ENCODE measurements at regions not wholly inside any gene's neighbourhood (a gene's known extent, or its start where the extent isn't known, plus 50 kb on each side); places are given as distances from the start of the nearest gene placed in this dataset.

DNA sequence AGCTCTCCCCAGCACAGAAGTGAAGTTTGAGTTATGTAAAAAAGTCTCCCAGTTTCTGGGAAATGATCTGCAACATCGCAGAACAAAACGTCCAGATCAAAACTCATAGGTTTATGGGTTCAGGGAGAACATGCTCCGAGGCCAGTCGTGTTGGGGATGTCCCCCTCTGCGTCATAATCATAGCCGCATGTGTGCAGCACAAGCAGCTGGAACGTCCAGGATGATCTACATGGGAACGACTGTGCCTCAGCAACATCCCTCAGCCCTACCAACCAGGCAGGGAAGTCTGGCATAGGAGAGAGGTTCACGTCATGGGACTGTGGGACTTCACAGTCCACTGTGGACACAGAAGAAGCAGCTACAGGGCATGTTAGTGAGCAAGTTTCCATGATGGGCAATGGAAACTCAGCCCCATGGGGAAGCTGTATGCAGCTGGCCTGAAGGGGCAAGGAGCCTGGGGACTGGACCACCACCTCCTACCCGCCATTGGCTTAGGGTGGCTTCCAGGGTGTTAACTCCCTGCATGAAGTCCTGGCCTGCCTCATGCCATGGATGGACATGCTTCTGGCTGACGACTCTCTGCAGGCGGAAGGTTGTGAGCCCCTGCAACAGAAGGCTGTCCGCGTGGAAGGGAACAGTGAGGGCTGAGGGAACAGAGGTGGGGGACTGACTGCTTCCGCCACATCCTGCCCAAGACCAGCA, 96.9 kb downstream of the COPS8 start:
- Mint-ChIP-seq H3K36me3 (no peaks in the 10 kb centered on the region), H3K27me3 (peaks cover 5% of the 10 kb centered on the region), H3K4me1 (no peaks in the 10 kb centered on the region), H3K9me3 (no peaks in the 10 kb centered on the region), H3K4me3 (no peak overlapping the region), H3K27ac (no peak overlapping the region)
- no peak for ATAC-seq

GRCh38 chr2:237184192-237184918, 98.7 kb downstream of the COPS8 start:
- ATAC-seq: no peak
- Mint-ChIP-seq H3K27ac (no peak overlapping the region), H3K9me3 (no peaks in the 10 kb centered on the region), H3K36me3 (no peaks in the 10 kb centered on the region), H3K27me3 (peaks cover 5% of the 10 kb centered on the region), H3K4me3 (no peak overlapping the region), H3K4me1 (no peaks in the 10 kb centered on the region)

DNA sequence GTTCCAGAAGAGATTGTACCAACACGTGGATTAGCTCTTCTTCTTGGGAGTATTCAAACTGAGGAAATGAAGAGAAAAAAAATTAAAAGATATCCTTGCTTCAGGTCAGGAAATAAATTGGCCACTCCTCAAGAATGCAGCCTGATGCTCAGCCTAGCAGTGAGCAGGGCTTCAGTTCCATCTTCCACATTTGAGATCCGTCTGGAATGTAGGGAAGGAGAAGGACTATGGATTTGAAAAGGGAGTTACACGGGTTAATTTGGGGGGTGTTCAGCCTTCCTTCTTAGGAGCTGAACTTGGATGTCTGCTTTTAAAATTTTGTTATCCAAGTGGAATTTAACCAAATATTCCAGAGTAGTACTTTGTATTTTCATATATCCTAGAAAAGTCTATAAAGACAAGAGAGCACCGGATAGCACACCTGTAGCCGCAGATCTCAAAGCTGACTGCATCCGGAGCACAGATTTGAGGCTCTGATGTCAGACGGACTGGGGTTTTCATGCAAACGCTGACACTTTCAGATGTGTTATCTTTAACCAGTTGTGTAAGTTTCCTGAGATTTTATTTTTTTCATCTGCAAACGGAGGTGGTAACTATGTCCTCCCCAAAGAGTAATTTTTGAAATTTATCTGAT, 99.3 kb downstream of the COPS8 start:
- H3K27ac Mint-ChIP-seq: no peak overlapping the region
- H3K27me3 Mint-ChIP-seq: peaks cover 5% of the 10 kb centered on the region
- H3K36me3 Mint-ChIP-seq: no peaks in the 10 kb centered on the region
- ATAC-seq: no peak
- no peaks in the 10 kb centered on the region for H3K4me1 Mint-ChIP-seq
- no peak overlapping the region for H3K4me3 Mint-ChIP-seq
- H3K9me3 Mint-ChIP-seq: no peaks in the 10 kb centered on the region

DNA sequence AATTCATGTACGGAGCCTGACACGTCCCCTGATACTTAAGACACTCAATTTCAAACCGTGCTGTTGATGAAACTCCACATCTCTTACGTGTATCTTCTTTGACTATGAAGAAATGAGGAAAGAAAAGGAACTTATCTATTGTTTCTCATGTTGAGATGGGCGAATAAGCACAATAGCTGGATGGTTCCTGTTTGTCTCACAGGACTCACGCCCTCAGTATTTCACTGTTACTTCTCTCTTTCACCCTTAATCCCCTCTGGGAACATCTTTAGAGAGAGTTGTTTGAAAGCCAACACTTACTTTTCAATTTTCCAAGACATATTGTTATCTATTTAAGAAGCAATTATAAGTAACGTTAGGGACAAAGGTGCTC, 99.8 kb downstream of the COPS8 start:
- Mint-ChIP-seq H3K4me3 (no peak overlapping the region), H3K27me3 (peaks cover 5% of the 10 kb centered on the region), H3K9me3 (no peaks in the 10 kb centered on the region)

GRCh38 chr2:237189799-237190198, 104.1 kb downstream of the COPS8 start:
- ATAC-seq: no peak

More for the DNA sequence above, 99.8 kb downstream of the COPS8 start:
- H3K27ac Mint-ChIP-seq: no peak overlapping the region
- no peaks in the 10 kb centered on the region for H3K4me1 Mint-ChIP-seq
- no peaks in the 10 kb centered on the region for H3K36me3 Mint-ChIP-seq
- no peak for ATAC-seq

GRCh38 chr2:237190966-237191713, 105.5 kb downstream of the COPS8 start:
- no peaks in the 10 kb centered on the region for H3K36me3 Mint-ChIP-seq
- H3K9me3 Mint-ChIP-seq: no peaks in the 10 kb centered on the region

More at GRCh38 chr2:237189799-237190198, 104.1 kb downstream of the COPS8 start:
- no peaks in the 10 kb centered on the region for H3K9me3 Mint-ChIP-seq
- no peak overlapping the region for H3K4me3 Mint-ChIP-seq
- no peak overlapping the region for H3K27ac Mint-ChIP-seq
- H3K36me3 Mint-ChIP-seq: no peaks in the 10 kb centered on the region
- peaks cover 30% of the 10 kb centered on the region for H3K27me3 Mint-ChIP-seq
- no peaks in the 10 kb centered on the region for H3K4me1 Mint-ChIP-seq

GRCh38 chr2:237191714-237192081, 106.0 kb downstream of the COPS8 start:
- no peak overlapping the region for H3K27ac Mint-ChIP-seq
- H3K4me1 Mint-ChIP-seq: no peaks in the 10 kb centered on the region
- H3K27me3 Mint-ChIP-seq: peaks cover 30% of the 10 kb centered on the region
- no peaks in the 10 kb centered on the region for H3K9me3 Mint-ChIP-seq
- ATAC-seq: no peak
- H3K4me3 Mint-ChIP-seq: no peak overlapping the region
- no peaks in the 10 kb centered on the region for H3K36me3 Mint-ChIP-seq

More at GRCh38 chr2:237190966-237191713, 105.5 kb downstream of the COPS8 start:
- peaks cover 30% of the 10 kb centered on the region for H3K27me3 Mint-ChIP-seq
- no peaks in the 10 kb centered on the region for H3K4me1 Mint-ChIP-seq
- no peak overlapping the region for H3K27ac Mint-ChIP-seq
- H3K4me3 Mint-ChIP-seq: no peak overlapping the region
- no peak for ATAC-seq

DNA sequence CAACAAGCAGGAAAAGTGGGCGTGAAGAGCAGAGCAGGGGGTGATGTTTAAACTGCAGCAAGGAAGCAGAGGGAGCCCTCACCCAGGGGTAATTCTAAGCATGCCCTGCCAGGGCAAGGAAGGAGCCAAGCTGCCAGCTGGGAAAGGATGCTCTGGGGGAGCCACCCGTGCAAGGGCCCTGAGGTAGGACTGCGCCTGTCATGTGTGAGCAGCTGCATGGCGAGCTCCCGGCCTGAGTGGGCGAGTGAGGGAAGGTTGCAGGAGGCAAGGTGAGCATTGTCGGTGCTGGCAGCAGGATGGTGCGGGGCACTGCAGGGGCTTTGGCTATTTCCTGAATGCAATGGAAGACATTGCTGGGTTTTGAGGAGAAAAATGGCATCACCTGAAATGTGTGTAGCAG, 107.2 kb downstream of the COPS8 start:
- H3K27ac Mint-ChIP-seq: no peak overlapping the region
- H3K27me3 Mint-ChIP-seq: peaks cover 30% of the 10 kb centered on the region
- H3K4me1 Mint-ChIP-seq: no peaks in the 10 kb centered on the region
- ATAC-seq: peak; percentile 26
- H3K9me3 Mint-ChIP-seq: no peaks in the 10 kb centered on the region
- no peak overlapping the region for H3K4me3 Mint-ChIP-seq
- no peaks in the 10 kb centered on the region for H3K36me3 Mint-ChIP-seq

GRCh38 chr2:237193436-237193835, 107.7 kb downstream of the COPS8 start:
- Mint-ChIP-seq H3K36me3 (no peaks in the 10 kb centered on the region), H3K27me3 (peaks cover 30% of the 10 kb centered on the region), H3K27ac (no peak overlapping the region), H3K9me3 (no peaks in the 10 kb centered on the region), H3K4me1 (no peaks in the 10 kb centered on the region), H3K4me3 (no peak overlapping the region)
- peak; percentile 56 for ATAC-seq

DNA sequence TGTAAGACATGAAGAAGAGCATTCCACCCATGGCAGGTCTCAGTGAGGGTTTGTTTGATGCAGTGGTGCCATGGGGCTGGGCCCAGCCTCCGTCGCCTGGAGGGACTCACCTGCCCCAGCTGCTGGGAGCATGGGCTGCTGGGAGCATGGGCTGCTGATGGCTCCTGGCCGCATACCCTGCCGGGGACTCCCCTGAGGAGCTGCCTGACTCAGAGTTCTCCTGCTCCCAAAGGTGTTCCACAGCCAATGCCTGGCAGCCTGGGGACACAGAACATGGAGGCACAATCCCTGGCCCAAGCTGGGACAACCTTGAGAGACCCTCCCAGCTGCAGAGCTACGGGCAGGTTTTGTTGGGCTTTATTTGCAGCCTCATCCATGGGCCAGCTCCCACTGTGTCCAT, 108.4 kb downstream of the COPS8 start:
- H3K4me3 Mint-ChIP-seq: no peak overlapping the region
- no peaks in the 10 kb centered on the region for H3K9me3 Mint-ChIP-seq
- peak; percentile 4 for ATAC-seq
- peaks cover 30% of the 10 kb centered on the region for H3K27me3 Mint-ChIP-seq
- no peaks in the 10 kb centered on the region for H3K4me1 Mint-ChIP-seq
- H3K36me3 Mint-ChIP-seq: no peaks in the 10 kb centered on the region
- H3K27ac Mint-ChIP-seq: no peak overlapping the region

DNA sequence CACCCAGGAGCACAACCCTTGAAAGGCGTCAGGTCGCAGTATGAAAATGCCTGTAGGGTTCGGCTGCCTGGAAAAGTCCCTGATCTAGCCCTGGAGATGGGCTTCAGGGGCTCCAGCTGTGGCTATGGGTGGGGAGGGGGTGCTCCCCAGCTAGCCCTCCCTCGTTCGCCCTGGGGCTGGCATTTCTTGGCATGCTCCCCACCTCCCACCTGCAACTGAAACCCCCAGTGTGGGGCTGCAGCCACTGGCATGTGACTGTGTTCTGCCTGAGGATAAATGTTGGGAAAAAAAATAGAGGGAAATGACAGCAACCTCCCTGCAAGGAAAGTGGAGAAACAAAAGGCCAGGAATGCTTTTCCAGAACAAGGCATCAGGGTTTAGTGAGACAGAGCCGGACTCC, 109.2 kb downstream of the COPS8 start:
- Mint-ChIP-seq H3K36me3 (no peaks in the 10 kb centered on the region), H3K27me3 (peaks cover 30% of the 10 kb centered on the region), H3K4me1 (no peaks in the 10 kb centered on the region)

GRCh38 chr2:237195396-237196120, 109.9 kb downstream of the COPS8 start:
- Mint-ChIP-seq H3K4me3 (no peak overlapping the region), H3K4me1 (no peaks in the 10 kb centered on the region), H3K9me3 (no peaks in the 10 kb centered on the region), H3K36me3 (no peaks in the 10 kb centered on the region), H3K27me3 (peaks cover 30% of the 10 kb centered on the region), H3K27ac (no peak overlapping the region)
- ATAC-seq: no peak

More for the DNA sequence above, 109.2 kb downstream of the COPS8 start:
- Mint-ChIP-seq H3K27ac (no peak overlapping the region), H3K4me3 (no peak overlapping the region), H3K9me3 (no peaks in the 10 kb centered on the region)
- ATAC-seq: no peak

GRCh38 chr2:237196409-237196808, 110.7 kb downstream of the COPS8 start:
- Mint-ChIP-seq H3K9me3 (no peaks in the 10 kb centered on the region), H3K27me3 (peaks cover 22% of the 10 kb centered on the region), H3K27ac (no peak overlapping the region), H3K36me3 (no peaks in the 10 kb centered on the region), H3K4me1 (no peaks in the 10 kb centered on the region), H3K4me3 (no peak overlapping the region)
- no peak for ATAC-seq

- Mint-ChIP-seq H3K4me3 (no peak overlapping the region), H3K27ac (no peak overlapping the region), H3K9me3 (no peaks in the 10 kb centered on the region), H3K4me1 (no peaks in the 10 kb centered on the region), H3K27me3 (peaks cover 16% of the 10 kb centered on the region), H3K36me3 (no peaks in the 10 kb centered on the region)
- ATAC-seq: no peak
Measured at GRCh38 chr2:237196866-237197618, 111.4 kb downstream of the COPS8 start.

Data from stimulated activated memory B cell treated with anti-CD40 and anti-IgM and Interleukin-4, amounts not matched to agents 10 μg/mL and 1 μg/mL and 100 μg/mL, for 72 hours (primary cell).